ENCODE measurements at regions not wholly inside any gene's neighbourhood (a gene's known extent, or its start where the extent isn't known, plus 50 kb on each side); places are given as distances from the start of the nearest gene placed in this dataset.

DNA sequence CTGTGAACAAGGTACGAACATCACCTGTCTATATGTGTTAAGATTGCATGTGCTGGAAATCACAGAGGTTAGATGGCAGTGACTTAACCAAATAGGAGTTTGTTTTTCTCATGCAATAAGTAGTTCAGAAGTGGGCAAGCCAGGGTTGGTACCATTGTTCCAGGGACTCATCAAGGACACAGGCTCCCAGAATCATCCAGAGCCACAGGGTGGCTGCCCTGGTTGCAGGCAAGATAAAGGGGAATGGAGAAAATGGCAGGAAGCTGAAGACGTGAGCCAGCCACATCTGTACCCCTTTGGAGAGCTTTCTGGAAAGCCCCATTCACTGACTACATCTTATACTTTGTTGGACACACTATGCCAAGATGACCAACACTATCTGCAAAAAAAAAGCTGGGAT lies 126.0 kb upstream of the IL12B start:
- DNase-seq (ENCODE audit: low read depth in 2 of 2): no peak

DNA sequence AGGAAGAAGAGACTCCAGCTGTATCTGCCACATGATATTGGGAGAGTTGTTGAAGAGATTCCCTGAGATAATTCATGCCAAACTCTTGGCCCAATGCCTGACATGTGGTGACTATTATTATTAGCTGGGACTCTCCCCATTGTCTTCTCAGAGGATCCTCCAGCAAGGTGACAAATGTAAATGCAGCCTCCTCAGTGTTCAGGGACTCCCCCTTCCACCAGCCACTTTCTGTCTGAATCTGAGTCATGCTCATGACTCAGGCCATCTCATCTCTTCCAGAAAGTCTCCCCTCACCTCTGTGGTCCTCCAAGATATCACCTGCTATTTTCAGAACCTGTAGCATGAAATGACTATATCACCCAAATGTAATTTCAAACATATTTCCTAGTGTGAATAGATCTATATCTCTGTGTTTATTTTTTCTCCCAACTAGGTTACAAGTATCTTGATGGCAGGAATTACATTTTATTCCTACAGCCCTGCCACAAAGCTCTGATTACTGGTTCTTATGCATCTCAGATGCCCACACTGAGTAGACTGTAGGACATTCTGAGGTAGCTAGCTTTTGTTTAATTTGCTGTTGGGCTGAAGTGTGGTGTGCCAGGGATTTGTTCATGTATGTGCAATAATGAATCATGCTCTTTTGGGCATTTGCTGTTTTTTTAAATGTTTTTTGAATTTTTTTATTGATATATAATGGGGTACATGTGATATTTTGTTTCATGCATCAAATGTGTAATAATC lies 126.6 kb upstream of the IL12B start:
- peak; percentile 30 to 60 for DNase-seq (ENCODE audit: low read depth in 2 of 2)

GRCh38 chr5:159458217-159458711 lies 128.0 kb upstream of the IL12B start:
- peak in 1 of 2 donors; percentile 16 for DNase-seq (ENCODE audit: low read depth in 2 of 2)

GRCh38 chr5:159459132-159459627 lies 128.9 kb upstream of the IL12B start:
- DNase-seq (ENCODE audit: low read depth in 2 of 2): no peak

- DNase-seq (ENCODE audit: low read depth in 2 of 2): no peak
These were observed 129.8 kb upstream of the IL12B start for GRCh38 chr5:159459951-159460538.

GRCh38 chr5:159463590-159464321 lies 133.5 kb upstream of the IL12B start:
- DNase-seq (ENCODE audit: low read depth in 2 of 2): no peak

GRCh38 chr5:159465604-159466003 lies 135.3 kb upstream of the IL12B start:
- DNase-seq (ENCODE audit: low read depth in 2 of 2): no peak

- DNase-seq (ENCODE audit: low read depth in 2 of 2): no peak
These were observed 137.4 kb upstream of the IL12B start for GRCh38 chr5:159467666-159468065.

GRCh38 chr5:159469496-159470372 lies 139.4 kb upstream of the IL12B start:
- no peak for DNase-seq (ENCODE audit: low read depth in 2 of 2)

GRCh38 chr5:159471904-159472303 lies 141.6 kb upstream of the IL12B start:
- no peak for DNase-seq (ENCODE audit: low read depth in 2 of 2)

DNA sequence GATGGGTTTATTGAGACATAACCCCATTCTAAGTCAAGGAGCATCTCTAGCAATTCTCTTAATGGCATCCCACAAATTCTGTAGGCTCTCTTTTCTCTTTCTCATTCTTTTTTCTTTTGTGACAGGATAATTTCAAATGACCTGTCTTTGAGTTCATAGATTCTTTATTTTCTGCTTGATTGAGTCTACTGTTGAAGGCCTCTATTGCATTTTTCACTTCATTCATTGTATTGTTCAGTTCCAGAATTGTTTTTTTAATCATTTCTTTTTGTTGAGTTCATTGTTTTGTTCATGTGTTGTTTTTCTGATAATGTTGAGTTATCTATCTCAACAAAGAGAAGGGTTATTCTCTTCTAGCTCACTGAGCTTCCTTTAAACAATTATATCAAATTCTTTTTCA lies 144.7 kb upstream of the IL12B start:
- DNase-seq (ENCODE audit: low read depth in 2 of 2): no peak

DNA sequence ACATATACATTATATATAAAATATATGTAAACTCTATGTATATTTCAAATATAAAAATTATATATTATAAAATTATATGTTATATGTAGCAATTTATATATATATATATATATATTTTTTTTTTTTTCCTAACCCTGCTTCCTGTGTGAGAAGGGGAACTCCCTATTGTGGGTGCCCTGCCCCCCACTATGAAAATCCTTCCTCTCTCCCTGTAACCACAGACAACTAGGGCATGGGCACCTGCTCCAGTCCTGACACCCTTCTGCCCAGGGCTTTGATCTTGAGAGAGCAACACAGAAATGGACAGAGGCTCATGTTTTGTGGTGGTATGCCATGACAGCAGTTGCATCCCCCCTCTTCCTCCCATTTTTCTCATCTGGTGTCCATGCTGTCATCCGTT lies 148.7 kb upstream of the IL12B start:
- no peak for DNase-seq (ENCODE audit: low read depth in 2 of 2)

DNA sequence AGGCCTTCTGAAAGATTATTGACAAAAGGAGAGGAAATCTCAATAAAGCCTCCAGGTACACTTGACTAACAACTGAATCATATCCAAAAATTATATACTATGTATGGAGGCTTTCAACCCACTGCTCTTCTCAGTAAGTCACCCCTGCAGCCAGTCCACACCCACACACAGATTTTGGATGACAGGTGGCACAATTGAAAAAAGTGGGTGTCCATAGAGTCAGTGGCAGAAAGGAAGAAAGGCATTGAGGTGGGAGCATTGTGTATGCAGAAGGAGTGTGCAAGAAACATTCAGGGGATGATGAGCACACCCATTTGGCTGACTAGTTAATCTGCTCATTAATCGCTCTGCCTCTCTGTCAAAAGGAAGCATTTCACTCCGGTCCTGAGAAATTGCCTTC lies 150.6 kb upstream of the IL12B start:
- DNase-seq (ENCODE audit: low read depth in 2 of 2): no peak

- no peak for DNase-seq (ENCODE audit: low read depth in 2 of 2)
These were observed 151.5 kb upstream of the IL12B start for GRCh38 chr5:159481751-159482150.

DNA sequence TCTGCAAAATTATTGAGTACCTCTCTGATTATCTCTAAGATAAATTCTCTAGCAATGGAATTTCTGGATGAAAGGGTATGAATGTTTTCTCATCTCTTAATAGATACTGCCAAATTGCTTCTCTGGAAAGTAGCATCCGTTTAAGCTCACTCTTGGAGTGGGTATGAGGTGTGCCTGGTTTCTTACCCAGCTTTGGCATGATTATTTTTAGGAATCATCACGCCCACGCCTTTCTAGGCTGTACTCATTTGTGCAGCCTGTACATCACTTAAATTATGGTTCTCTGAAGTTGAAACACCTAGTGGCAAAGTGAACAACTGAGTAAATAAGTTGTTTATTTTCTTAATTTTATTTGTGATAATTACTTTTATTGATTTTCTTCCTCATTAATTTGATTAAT lies 156.5 kb upstream of the IL12B start:
- DNase-seq (ENCODE audit: low read depth in 2 of 2): no peak

DNA sequence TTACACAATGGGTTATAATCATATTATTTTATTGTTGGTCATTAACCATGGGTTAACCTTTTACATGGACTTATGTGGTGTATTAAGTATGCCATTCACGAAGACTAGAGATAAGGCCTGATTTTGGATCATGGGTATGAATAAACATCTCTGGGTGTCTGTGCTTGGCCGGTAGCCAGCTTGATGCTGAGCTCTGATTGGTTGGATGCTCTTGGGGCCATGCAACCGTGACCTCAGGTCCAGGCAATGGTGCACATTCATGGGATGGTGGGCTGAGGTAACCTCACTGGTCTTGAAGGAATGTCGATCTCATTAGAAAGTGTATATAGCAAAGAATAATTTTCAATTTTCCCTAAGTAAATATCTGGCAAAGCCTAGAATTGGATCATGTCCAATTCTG lies 158.2 kb upstream of the IL12B start:
- DNase-seq (ENCODE audit: low read depth in 2 of 2): no peak

DNA sequence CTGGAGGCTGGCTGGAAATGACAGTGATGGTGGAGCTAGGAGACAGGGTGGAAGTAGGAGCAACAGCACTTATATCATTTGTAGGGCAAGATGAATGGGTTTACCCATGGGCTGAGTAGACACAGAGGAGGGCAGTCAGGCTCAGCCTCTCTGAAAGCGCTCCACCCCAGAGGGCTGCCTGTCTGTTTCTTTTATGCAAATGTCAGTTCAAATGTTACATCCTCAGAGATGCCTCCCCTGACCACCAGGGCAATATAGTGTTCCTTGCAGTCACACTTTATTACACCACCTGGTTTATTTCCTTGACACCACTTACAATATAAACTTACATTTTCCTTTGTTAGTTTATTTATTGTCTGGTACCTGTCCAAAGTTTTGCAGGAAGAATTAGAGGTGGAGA lies 159.5 kb upstream of the IL12B start:
- no peak for DNase-seq (ENCODE audit: low read depth in 2 of 2)

- DNase-seq (ENCODE audit: low read depth in 2 of 2): no peak
These were observed 160.2 kb upstream of the IL12B start for GRCh38 chr5:159490507-159490906.

- DNase-seq (ENCODE audit: low read depth in 2 of 2): no peak
These were observed 163.4 kb upstream of the IL12B start for GRCh38 chr5:159493696-159494095.

DNA sequence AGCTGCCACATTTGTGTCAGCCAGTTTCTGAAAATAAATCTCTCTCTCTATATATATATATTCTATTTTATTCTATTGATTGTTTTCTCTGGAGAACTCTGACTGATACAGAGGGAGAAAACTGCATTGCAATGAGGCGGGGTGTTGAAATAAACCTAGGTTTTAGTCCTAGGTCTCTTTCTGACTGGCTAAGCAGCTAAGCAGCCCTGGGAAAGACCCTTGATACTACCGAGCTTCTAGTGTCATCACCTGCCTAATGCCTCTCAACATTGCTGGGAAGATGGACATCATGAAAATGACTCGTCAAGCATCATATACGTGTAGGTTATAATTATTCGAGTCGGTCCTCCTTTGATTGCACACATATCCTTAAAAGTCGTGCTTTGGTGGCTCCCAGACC lies 166.5 kb upstream of the IL12B start:
- no peak for DNase-seq (ENCODE audit: low read depth in 2 of 2)

GRCh38 chr5:159497221-159497620 lies 166.9 kb upstream of the IL12B start:
- DNase-seq (ENCODE audit: low read depth in 2 of 2): no peak

DNA sequence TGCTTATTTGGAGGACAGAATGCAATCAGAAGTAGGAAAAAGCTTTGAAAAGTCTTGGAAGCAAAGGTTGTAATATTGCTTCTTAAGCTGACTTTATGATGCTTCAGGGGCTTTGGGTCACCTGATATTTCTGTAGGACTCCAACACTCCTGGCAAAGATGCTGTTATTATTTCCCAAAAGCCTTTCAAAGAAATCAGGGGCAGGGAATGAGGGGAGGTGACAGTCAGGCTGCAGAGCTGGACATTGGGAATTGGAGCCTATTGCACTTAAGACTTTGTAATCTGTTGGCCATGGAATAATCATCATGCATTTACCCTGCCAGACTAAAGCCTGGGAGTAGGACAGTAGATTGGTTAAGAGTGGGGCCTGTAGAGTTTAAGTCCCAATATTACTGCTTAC lies 168.3 kb upstream of the IL12B start:
- no peak for DNase-seq (ENCODE audit: low read depth in 2 of 2)
